ENCODE measurements at regions not wholly inside any gene's neighbourhood (a gene's known extent, or its start where the extent isn't known, plus 50 kb on each side); places are given as distances from the start of the nearest gene placed in this dataset.

GRCh38 chr13:84399320-84400085, 517.2 kb upstream of the SLITRK1 start:
- DNase-seq: no peak

- DNase-seq: no peak
Observed at GRCh38 chr13:84393981-84394625, 511.8 kb upstream of the SLITRK1 start.

GRCh38 chr13:84380866-84381265, 498.6 kb upstream of the SLITRK1 start:
- DNase-seq: no peak

GRCh38 chr13:84377106-84377505, 494.8 kb upstream of the SLITRK1 start:
- no peak for DNase-seq

- no peak for DNase-seq
Observed at GRCh38 chr13:84366506-84366905, 484.2 kb upstream of the SLITRK1 start.

GRCh38 chr13:84362777-84363176, 480.5 kb upstream of the SLITRK1 start:
- no peak for DNase-seq

- no peak for DNase-seq
Observed at GRCh38 chr13:84360822-84361221, 478.5 kb upstream of the SLITRK1 start.

GRCh38 chr13:84358601-84359000, 476.3 kb upstream of the SLITRK1 start:
- DNase-seq: no peak

- no peak for DNase-seq
Observed at GRCh38 chr13:84352946-84353345, 470.7 kb upstream of the SLITRK1 start.

GRCh38 chr13:84339456-84339855, 457.2 kb upstream of the SLITRK1 start:
- no peak for DNase-seq

- no peak for DNase-seq
Observed at GRCh38 chr13:84332346-84332745, 450.1 kb upstream of the SLITRK1 start.

GRCh38 chr13:84315527-84315926, 433.3 kb upstream of the SLITRK1 start:
- DNase-seq: no peak

- DNase-seq: no peak
Observed at GRCh38 chr13:84303035-84303434, 420.8 kb upstream of the SLITRK1 start.

GRCh38 chr13:84297251-84297650, 415.0 kb upstream of the SLITRK1 start:
- no peak for DNase-seq

- no peak for DNase-seq
Observed at GRCh38 chr13:84296401-84296800, 414.1 kb upstream of the SLITRK1 start.

GRCh38 chr13:84294576-84294975, 412.3 kb upstream of the SLITRK1 start:
- DNase-seq: no peak

GRCh38 chr13:84290386-84290785, 408.1 kb upstream of the SLITRK1 start:
- DNase-seq: no peak

GRCh38 chr13:84279166-84279565, 396.9 kb upstream of the SLITRK1 start:
- DNase-seq: no peak

- DNase-seq: no peak
Observed at GRCh38 chr13:84272877-84273562, 390.7 kb upstream of the SLITRK1 start.

GRCh38 chr13:84265257-84265764, 383.0 kb upstream of the SLITRK1 start:
- DNase-seq: no peak

- no peak for DNase-seq
Observed at GRCh38 chr13:84263354-84264069, 381.2 kb upstream of the SLITRK1 start.

- no peak for DNase-seq
Observed at GRCh38 chr13:84255226-84255797, 373.0 kb upstream of the SLITRK1 start.

GRCh38 chr13:84249463-84249862, 367.2 kb upstream of the SLITRK1 start:
- DNase-seq: no peak
